Colon (tissue), 2 donors: ENCODE measurements at regions not wholly inside any gene's neighbourhood (a gene's known extent, or its start where the extent isn't known, plus 50 kb on each side); places are given as distances from the start of the nearest gene placed in this dataset.
A peak's percentile ranks its signal among the peaks of the same experiment; 100 is the strongest.
"Not testable (repeated sequence)": the region's sequence is repeated elsewhere in the genome, so short reads cannot be mapped to it uniquely, and the experiment has no call there.

Source experiments
- FAIRE-seq: peaks from 2 replicates; lab custom pipeline; 2012; peaks lifted over from hg19 to GRCh38; lab: Jason Lieb, UNC
- donor health status: control.
- donor health status: control.

GRCh38 chr2:107569496-107569895 is 257.2 kb upstream of the RGPD4 start:
- no peak for FAIRE-seq

- no peak for FAIRE-seq
Observed at GRCh38 chr2:107570876-107571275, 255.8 kb upstream of the RGPD4 start.

- not testable (repeated sequence) for FAIRE-seq
Observed at GRCh38 chr2:107572890-107573289, 253.8 kb upstream of the RGPD4 start.

GRCh38 chr2:107576991-107577390 is 249.7 kb upstream of the RGPD4 start:
- no peak for FAIRE-seq

GRCh38 chr2:107582487-107582886 is 244.2 kb upstream of the RGPD4 start:
- no peak for FAIRE-seq

GRCh38 chr2:107584577-107584976 is 242.1 kb upstream of the RGPD4 start:
- no peak for FAIRE-seq

- no peak for FAIRE-seq
Observed at GRCh38 chr2:107585851-107586250, 240.8 kb upstream of the RGPD4 start.

GRCh38 chr2:107588181-107588580 is 238.5 kb upstream of the RGPD4 start:
- no peak for FAIRE-seq

- FAIRE-seq = no peak
Observed at GRCh38 chr2:107589079-107589491, 237.6 kb upstream of the RGPD4 start.

- FAIRE-seq = no peak
Observed at GRCh38 chr2:107591561-107592279, 235.0 kb upstream of the RGPD4 start.

GRCh38 chr2:107592280-107592624 is 234.4 kb upstream of the RGPD4 start:
- no peak for FAIRE-seq

GRCh38 chr2:107595285-107595684 is 231.4 kb upstream of the RGPD4 start:
- FAIRE-seq = no peak

- FAIRE-seq = no peak
Observed at GRCh38 chr2:107595749-107596148, 230.9 kb upstream of the RGPD4 start.

GRCh38 chr2:107597507-107597906 is 229.2 kb upstream of the RGPD4 start:
- no peak for FAIRE-seq

- no peak for FAIRE-seq
Observed at GRCh38 chr2:107602801-107603200, 223.9 kb upstream of the RGPD4 start.

GRCh38 chr2:107607054-107607453 is 219.6 kb upstream of the RGPD4 start:
- no peak for FAIRE-seq

GRCh38 chr2:107607473-107607872 is 219.2 kb upstream of the RGPD4 start:
- FAIRE-seq = no peak

- FAIRE-seq = no peak
Observed at GRCh38 chr2:107615039-107615438, 211.7 kb upstream of the RGPD4 start.

- peak; percentile 79 for FAIRE-seq
Observed at GRCh38 chr2:107618769-107619168, 207.9 kb upstream of the RGPD4 start.

GRCh38 chr2:107621186-107622165 is 205.2 kb upstream of the RGPD4 start:
- no peak for FAIRE-seq

GRCh38 chr2:107622741-107623310 is 203.9 kb upstream of the RGPD4 start:
- FAIRE-seq = no peak

- no peak for FAIRE-seq
Observed at GRCh38 chr2:107625982-107626381, 200.7 kb upstream of the RGPD4 start.

GRCh38 chr2:107627164-107627563 is 199.5 kb upstream of the RGPD4 start:
- FAIRE-seq = no peak
